ENCODE measurements at regions not wholly inside any gene's neighbourhood (a gene's known extent, or its start where the extent isn't known, plus 50 kb on each side); places are given as distances from the start of the nearest gene placed in this dataset.
A peak's percentile ranks its signal among the peaks of the same experiment; 100 is the strongest.

- TF ChIP-seq HSF1 (IDR thresholded peaks at IDR 0.05; ENCODE audit: low read depth, low read length) (no peak), ZNF24 (IDR thresholded peaks at IDR 0.05) (no peak)
Measured at GRCh38 chr6:95384988-95385387, 192.3 kb upstream of the MANEA start (continued).

GRCh38 chr6:95387845-95388244 is 189.5 kb upstream of the MANEA start:
- ChIA-PET RAD21 (ENCODE audit: unreplicated experiment) (no interaction called here), SMC1A (ENCODE audit: uncharacterized antibody, unreplicated experiment) (interaction anchor here (0.5 kb wide), 1 partner anchor 218 kb away, joined by 3 read pairs; no protein-coding TSS in a partner anchor), POLR2A (no interaction called here), CTCF (no interaction called here)
- Histone ChIP-seq H3K4me1 (ENCODE audit: control insufficient read depth, insufficient read depth, low read length) (no peaks in the 10 kb centered on the region), H3K36me3 (ENCODE audit: control insufficient read depth in 2 of 2, insufficient read depth in 2 of 2, low read length in 1 of 2) (no peaks in the 10 kb centered on the region), H2AFZ (ENCODE audit: control insufficient read depth, low read depth, low read length) (no peak overlapping the region), H3K27ac (ENCODE audit: control insufficient read depth, insufficient read depth) (no peak overlapping the region), H3K9ac (ENCODE audit: control insufficient read depth, insufficient read depth, low read length) (no peak overlapping the region), H3K27me3 (replicated peaks in 1 of 2; ENCODE audit: control insufficient read depth in 2 of 2, insufficient read depth in 2 of 2, low read length in 1 of 2) (no peaks in the 10 kb centered on the region), H3K4me2 (ENCODE audit: control insufficient read depth, insufficient read depth) (no peak overlapping the region), H3K79me2 (ENCODE audit: control insufficient read depth, insufficient read depth, low read length) (no peaks in the 10 kb centered on the region), H4K20me1 (ENCODE audit: control insufficient read depth, insufficient read depth) (no peaks in the 10 kb centered on the region), H3K9me3 (replicated peaks; ENCODE audit: control insufficient read depth, insufficient read depth, low read length) (no peaks in the 10 kb centered on the region), H3K4me3 (no peak overlapping the region)
- no peak for DNase-seq (ENCODE audit: low read depth, low spot score)
- TF ChIP-seq PAX5 (IDR thresholded peaks at IDR 0.05; ENCODE audit: borderline replicate concordance, low read depth, low read length) (no peak), TCF12 (IDR thresholded peaks at IDR 0.05; ENCODE audit: low read depth, low read length) (no peak)
- FAIRE-seq, result no peak
- no peak for ATAC-seq
- intact Hi-C loops (cut with micrococcal nuclease; ENCODE audit: unreplicated experiment) (no loop called here), in situ Hi-C loops (cut with MboI) (no loop called here)
- BruUV-seq (replicated peaks), result no TSS peak

GRCh38 chr6:95404777-95405176 is 172.6 kb upstream of the MANEA start:
- Histone ChIP-seq H2AFZ (ENCODE audit: control insufficient read depth, low read depth, low read length) (no peak overlapping the region), H3K9ac (ENCODE audit: control insufficient read depth, insufficient read depth, low read length) (no peak overlapping the region), H3K27ac (ENCODE audit: control insufficient read depth, insufficient read depth) (no peak overlapping the region), H3K79me2 (ENCODE audit: control insufficient read depth, insufficient read depth, low read length) (no peaks in the 10 kb centered on the region), H3K4me1 (ENCODE audit: control insufficient read depth, insufficient read depth, low read length) (no peaks in the 10 kb centered on the region), H3K4me2 (ENCODE audit: control insufficient read depth, insufficient read depth) (no peak overlapping the region), H3K4me3 (no peak overlapping the region), H3K27me3 (replicated peaks in 1 of 2; ENCODE audit: control insufficient read depth in 2 of 2, insufficient read depth in 2 of 2, low read length in 1 of 2) (no peaks in the 10 kb centered on the region), H3K36me3 (ENCODE audit: control insufficient read depth in 2 of 2, insufficient read depth in 2 of 2, low read length in 1 of 2) (no peaks in the 10 kb centered on the region), H3K9me3 (replicated peaks; ENCODE audit: control insufficient read depth, insufficient read depth, low read length) (no peaks in the 10 kb centered on the region), H4K20me1 (ENCODE audit: control insufficient read depth, insufficient read depth) (no peaks in the 10 kb centered on the region)
- POLR2A ChIA-PET, result no interaction called here
- in situ Hi-C loops (cut with MboI), result no loop called here
- DNase-seq (ENCODE audit: low read depth, low spot score), result no peak
- no peak for FAIRE-seq
- SMC1A ChIA-PET (ENCODE audit: uncharacterized antibody, unreplicated experiment), result no interaction called here
- peak; percentile 47 for ATAC-seq
- CTCF ChIA-PET, result no interaction called here
- TF ChIP-seq ELK1 (IDR thresholded peaks at IDR 0.05; ENCODE audit: low read depth, low read length), result no peak
- TF ChIP-seq CBX5 (IDR thresholded peaks at IDR 0.05; ENCODE audit: low read depth), result no peak
- TF ChIP-seq SKIL (IDR thresholded peaks at IDR 0.05; ENCODE audit: low read depth, poor library complexity, severe bottlenecking), result no peak
- intact Hi-C loops (cut with micrococcal nuclease; ENCODE audit: unreplicated experiment), result no loop called here
- RAD21 ChIA-PET (ENCODE audit: unreplicated experiment), result no interaction called here
- no TSS peak for BruUV-seq (replicated peaks)
- 48% methylated on average over 2 of the region's 2 CpGs for WGBS (ENCODE audit: insufficient coverage, insufficient replicate concordance, low lambda C conversion rate, missing lambda C conversion rate)

Measured in GM12878 (cell line).